ENCODE measurements at regions not wholly inside any gene's neighbourhood (a gene's known extent, or its start where the extent isn't known, plus 50 kb on each side); places are given as distances from the start of the nearest gene placed in this dataset.
A peak's percentile ranks its signal among the peaks of the same experiment; 100 is the strongest.

DNA sequence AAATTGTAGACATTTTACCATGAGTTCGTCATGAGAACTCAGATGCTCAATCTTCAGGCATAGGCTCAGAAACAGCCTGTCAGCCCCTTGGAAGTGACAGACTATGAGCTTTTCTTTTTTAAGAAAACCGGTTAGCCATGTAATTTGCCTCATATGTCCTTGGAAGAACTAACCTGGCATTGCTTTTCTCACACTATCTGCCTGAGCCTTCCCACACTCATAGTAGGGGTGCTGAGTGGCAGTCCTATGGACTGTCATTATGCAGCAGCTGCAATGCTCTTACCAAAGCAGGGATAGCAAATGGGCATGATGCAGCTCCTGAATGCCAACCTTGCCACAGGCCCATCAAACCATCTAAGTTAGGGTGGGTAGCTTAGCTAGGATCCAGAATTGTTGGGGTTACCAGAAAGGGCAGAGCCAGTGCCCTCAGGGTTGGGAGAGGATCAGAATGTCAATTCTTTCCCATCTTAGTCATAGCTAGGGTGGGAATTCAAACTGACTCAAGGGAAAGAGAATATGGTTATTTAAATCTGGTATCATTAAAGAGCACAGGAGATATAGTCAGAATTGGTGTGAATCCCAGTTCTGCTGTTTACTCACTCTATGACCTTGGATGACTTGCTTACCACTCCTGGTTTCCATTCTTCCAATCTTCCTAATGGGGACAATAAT lies 230.6 kb upstream of the CPEB2 start:
- Histone ChIP-seq H3K79me2 (ENCODE audit: low read length) (no peaks in the 10 kb centered on the region), H2AFZ (ENCODE audit: low read length) (no peak overlapping the region), H3K9ac (ENCODE audit: low read length) (no peak overlapping the region), H3F3A (ENCODE audit: insufficient read depth, low read length) (no peaks in the 10 kb centered on the region; the same call in 1 of the 2 replicates), H3K9me3 (replicated peaks; ENCODE audit: insufficient read depth, low read length) (no peaks in the 10 kb centered on the region), H3K4me1 (ENCODE audit: low read length) (peaks cover 12% of the 10 kb centered on the region), H3K9me2 (replicated peaks; ENCODE audit: insufficient read depth, low read length) (no peaks in the 10 kb centered on the region), H3K36me3 (replicated peaks; ENCODE audit: insufficient read depth, low read length) (no peaks in the 10 kb centered on the region), H3K4me2 (ENCODE audit: low read depth, low read length) (no peak overlapping the region), H3K27me3 (replicated peaks; ENCODE audit: insufficient read depth, low read length) (no peaks in the 10 kb centered on the region), H3K27ac (ENCODE audit: low read length) (no peak overlapping the region), H4K20me1 (ENCODE audit: insufficient read depth, low read length) (no peaks in the 10 kb centered on the region), H3K4me3 (ENCODE audit: low read length) (no peak overlapping the region)
- DNase-seq, result no peak
- TF ChIP-seq EZH2 (optimal IDR thresholded peaks at IDR 0.05; ENCODE audit: low read depth, low read length) (no peak), EZH2phosphoT487 (IDR thresholded peaks at IDR 0.05; ENCODE audit: low read length) (no peak)
- TF ChIP-seq, protein P1, sequence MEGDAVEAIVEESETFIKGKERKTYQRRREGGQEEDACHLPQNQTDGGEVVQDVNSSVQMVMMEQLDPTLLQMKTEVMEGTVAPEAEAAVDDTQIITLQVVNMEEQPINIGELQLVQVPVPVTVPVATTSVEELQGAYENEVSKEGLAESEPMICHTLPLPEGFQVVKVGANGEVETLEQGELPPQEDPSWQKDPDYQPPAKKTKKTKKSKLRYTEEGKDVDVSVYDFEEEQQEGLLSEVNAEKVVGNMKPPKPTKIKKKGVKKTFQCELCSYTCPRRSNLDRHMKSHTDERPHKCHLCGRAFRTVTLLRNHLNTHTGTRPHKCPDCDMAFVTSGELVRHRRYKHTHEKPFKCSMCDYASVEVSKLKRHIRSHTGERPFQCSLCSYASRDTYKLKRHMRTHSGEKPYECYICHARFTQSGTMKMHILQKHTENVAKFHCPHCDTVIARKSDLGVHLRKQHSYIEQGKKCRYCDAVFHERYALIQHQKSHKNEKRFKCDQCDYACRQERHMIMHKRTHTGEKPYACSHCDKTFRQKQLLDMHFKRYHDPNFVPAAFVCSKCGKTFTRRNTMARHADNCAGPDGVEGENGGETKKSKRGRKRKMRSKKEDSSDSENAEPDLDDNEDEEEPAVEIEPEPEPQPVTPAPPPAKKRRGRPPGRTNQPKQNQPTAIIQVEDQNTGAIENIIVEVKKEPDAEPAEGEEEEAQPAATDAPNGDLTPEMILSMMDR (IDR thresholded peaks at IDR 0.05; ENCODE audit: low read length), result no peak

GRCh38 chr4:14772388-14772787 lies 229.9 kb upstream of the CPEB2 start:
- H3K27ac ChIP-seq (ENCODE audit: low read length), result no peak overlapping the region
- H3K9ac ChIP-seq (ENCODE audit: low read length), result no peak overlapping the region
- H3K79me2 ChIP-seq (ENCODE audit: low read length), result no peaks in the 10 kb centered on the region
- H3K9me3 ChIP-seq (replicated peaks; ENCODE audit: insufficient read depth, low read length), result no peaks in the 10 kb centered on the region
- no peaks in the 10 kb centered on the region for H3K36me3 ChIP-seq (replicated peaks; ENCODE audit: insufficient read depth, low read length)
- no peaks in the 10 kb centered on the region for H4K20me1 ChIP-seq (ENCODE audit: insufficient read depth, low read length)
- no peaks in the 10 kb centered on the region for H3K27me3 ChIP-seq (replicated peaks; ENCODE audit: insufficient read depth, low read length)
- H3K4me1 ChIP-seq (ENCODE audit: low read length), result peaks cover 8% of the 10 kb centered on the region
- no peaks in the 10 kb centered on the region for H3K9me2 ChIP-seq (replicated peaks; ENCODE audit: insufficient read depth, low read length)
- no peak overlapping the region for H3K4me2 ChIP-seq (ENCODE audit: low read depth, low read length)
- no peak for DNase-seq
- H3K4me3 ChIP-seq (ENCODE audit: low read length), result no peak overlapping the region
- no peak overlapping the region for H2AFZ ChIP-seq (ENCODE audit: low read length)
- TF ChIP-seq EZH2phosphoT487 (IDR thresholded peaks at IDR 0.05; ENCODE audit: low read length) (no peak), EZH2 (optimal IDR thresholded peaks at IDR 0.05; ENCODE audit: low read depth, low read length) (no peak)
- TF ChIP-seq, protein P1 (IDR thresholded peaks at IDR 0.05; ENCODE audit: low read length), result no peak
- no peaks in the 10 kb centered on the region for H3F3A ChIP-seq (ENCODE audit: insufficient read depth, low read length)

DNA sequence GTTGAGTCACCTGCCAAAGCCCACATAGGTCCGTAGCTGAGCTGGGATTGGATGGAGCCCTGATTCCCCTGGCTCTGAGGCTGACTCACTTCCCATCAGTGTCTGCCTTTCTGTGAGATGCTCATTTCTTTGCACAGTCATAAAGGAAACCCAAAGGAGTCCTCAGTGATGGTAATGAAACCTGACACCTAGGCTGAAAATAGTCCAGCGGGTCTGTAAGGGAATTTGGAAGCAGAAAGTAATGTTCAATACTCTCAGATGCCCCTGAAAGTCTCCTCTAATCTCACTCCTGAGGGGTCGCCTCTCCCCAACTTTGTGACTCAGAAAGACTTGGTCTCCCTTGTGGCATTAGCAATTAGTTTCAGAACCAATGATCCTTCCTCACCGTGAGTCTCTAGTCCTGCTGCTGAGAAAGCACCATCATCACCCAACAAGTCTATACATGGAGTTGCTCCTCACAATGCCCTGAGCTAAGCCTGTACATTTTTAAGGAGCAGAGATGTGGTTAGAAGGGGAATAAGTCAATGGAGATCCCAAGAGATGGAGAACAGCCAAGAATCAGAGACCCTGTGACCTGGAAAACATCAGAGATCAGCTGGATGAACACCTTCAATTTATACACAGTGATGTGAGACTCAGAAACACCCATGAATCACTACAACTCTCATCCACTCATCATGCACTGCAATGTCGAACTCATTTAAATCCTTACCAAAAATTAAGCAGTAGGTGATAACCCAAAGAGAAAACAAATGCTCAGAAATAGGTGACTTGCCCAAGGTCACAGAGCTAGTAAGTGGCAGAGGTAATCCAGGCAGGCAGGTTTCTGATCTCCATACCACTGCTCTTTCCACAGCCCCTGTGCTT lies 219.0 kb upstream of the CPEB2 start:
- DNase-seq, result peak; percentile 18
- Histone ChIP-seq H3K4me3 (ENCODE audit: low read length) (no peak overlapping the region), H3K9me3 (replicated peaks; ENCODE audit: insufficient read depth, low read length) (no peaks in the 10 kb centered on the region), H3K36me3 (replicated peaks; ENCODE audit: insufficient read depth, low read length) (no peaks in the 10 kb centered on the region), H3K9ac (ENCODE audit: low read length) (no peak overlapping the region), H2AFZ (ENCODE audit: low read length) (no peak overlapping the region), H3K9me2 (replicated peaks; ENCODE audit: insufficient read depth, low read length) (no peaks in the 10 kb centered on the region), H3K79me2 (ENCODE audit: low read length) (no peaks in the 10 kb centered on the region), H4K20me1 (ENCODE audit: insufficient read depth, low read length) (no peaks in the 10 kb centered on the region), H3K27me3 (replicated peaks; ENCODE audit: insufficient read depth, low read length) (no peaks in the 10 kb centered on the region), H3F3A (ENCODE audit: insufficient read depth, low read length) (no peaks in the 10 kb centered on the region), H3K4me1 (ENCODE audit: low read length) (peaks cover 6% of the 10 kb centered on the region; the same call in 1 of the 2 replicates), H3K4me2 (ENCODE audit: low read depth, low read length) (no peak overlapping the region), H3K27ac (ENCODE audit: low read length) (no peak overlapping the region)
- TF ChIP-seq EZH2phosphoT487 (IDR thresholded peaks at IDR 0.05; ENCODE audit: low read length) (no peak), EZH2 (optimal IDR thresholded peaks at IDR 0.05; ENCODE audit: low read depth, low read length) (no peak)
- TF ChIP-seq, protein P1 (IDR thresholded peaks at IDR 0.05; ENCODE audit: low read length), result no peak

Measured in MM.1S (cell line).